HepG2 (cell line): ENCODE measurements at regions not wholly inside any gene's neighbourhood (a gene's known extent, or its start where the extent isn't known, plus 50 kb on each side); places are given as distances from the start of the nearest gene placed in this dataset.
A peak's percentile ranks its signal among the peaks of the same experiment; 100 is the strongest.

ENCODE experiments used
- ATAC-seq: fragments of 200-7000 bp; cut with Tn5 transposase; 3 replicates; pipeline ENCODE4 v1.9.1; 2020; ENCODE audit warnings: mild to moderate bottlenecking, moderate library complexity
- BruUV-seq: library from RNA; stranded (reverse); fragments of 400-500 nt; replicated peaks from 2 replicates; lab custom pipeline; 2021; lab: Mats Ljungman, UMichigan
- CTCF ChIA-PET: fragments of 300-600 bp; formaldehyde crosslinking; extraction: SDS; loops from one replicate; lab custom pipeline; 2021; ENCODE audit warnings: low total read pairs, inconsistent platforms, low intra/inter-chr PET ratio; lab: Yijun Ruan, JAX
- POLR2A ChIA-PET: fragments of 350-600 bp; sonication (Branson Sonifier 250); formaldehyde crosslinking; loops from one replicate; lab custom pipeline; 2020; ENCODE audit warnings: antibody characterized with exemption, inconsistent platforms; lab: Yijun Ruan, JAX
- DNase-seq: peaks from one replicate; pipeline ENCODE4 v3.0.0-alpha.2; 2015; ENCODE audit warnings: low spot score
- FAIRE-seq: peaks from 3 replicates; lab custom pipeline; 2011; peaks lifted over from hg19 to GRCh38; lab: Jason Lieb, UNC
- H2AFZ ChIP-seq: one replicate; pipeline ENCODE4 v1.6.1; 2011; ENCODE audit warnings: low read length, inconsistent platforms
- H3K27ac ChIP-seq: fragments of 300-600 bp; 3 replicates; pipeline ENCODE4 v1.8.0; 2011; ENCODE audit warnings: mixed run types, mild to moderate bottlenecking, mixed read lengths, low read length, inconsistent platforms; ENCODE audit not compliant: insufficient read depth; ENCODE audit errors: extremely low read length
- H3K27me3 ChIP-seq, 2 experiments: fragments of 200-600 bp in 1 of 2; 2 replicates in 1 of 2; 3 replicates in 1 of 2; pipeline versions ENCODE4 v1.6.0 to v1.8.0; 2011; ENCODE audit warnings: low read length in 2 of 2, mild to moderate bottlenecking in 2 of 2, moderate library complexity in 2 of 2, inconsistent platforms in 1 of 2; ENCODE audit not compliant: insufficient read depth in 2 of 2, control insufficient read depth in 1 of 2
- H3K36me3 ChIP-seq, 2 experiments: fragments of 200-600 bp in 1 of 2; replicated peaks in 1 of 2; 2 replicates in 1 of 2; 3 replicates in 1 of 2; pipeline versions ENCODE4 v1.5.1 to v1.8.0; 2011; ENCODE audit warnings: low read length in 2 of 2, inconsistent platforms in 1 of 2; ENCODE audit not compliant: insufficient read depth in 2 of 2, control insufficient read depth in 1 of 2
- H3K4me1 ChIP-seq: 2 replicates; pipeline ENCODE4 v1.5.1; 2012; ENCODE audit warnings: low read length, inconsistent platforms; ENCODE audit not compliant: insufficient read depth
- H3K4me2 ChIP-seq: 2 replicates; pipeline ENCODE4 v1.6.0; 2011; ENCODE audit warnings: low read depth, low read length, inconsistent platforms
- H3K4me3 ChIP-seq, 3 experiments: fragments of 200-600 bp in 1 of 3; sonication (generic), shearing (Covaris generic) in 1 of 3; replicated peaks in 1 of 3; 2 replicates each; pipeline ENCODE4 v1.5.1; 2011 to 2016; ENCODE audit warnings: low read length in 3 of 3, inconsistent platforms in 2 of 3, low read depth in 2 of 3, mild to moderate bottlenecking in 2 of 3, control low read depth in 1 of 3, mixed read lengths in 1 of 3; ENCODE audit not compliant: insufficient read depth in 1 of 3
- H3K79me2 ChIP-seq: one replicate; pipeline ENCODE4 v1.6.1; 2011; ENCODE audit warnings: low read length, inconsistent platforms; ENCODE audit not compliant: insufficient read depth
- H3K9ac ChIP-seq: 2 replicates; pipeline ENCODE4 v1.6.0; 2011; ENCODE audit warnings: mild to moderate bottlenecking, low read depth, low read length, inconsistent platforms; ENCODE audit not compliant: insufficient read depth
- H3K9me3 ChIP-seq: 2 replicates; pipeline ENCODE4 v1.5.1; 2012; ENCODE audit warnings: mild to moderate bottlenecking, low read length
- H4K20me1 ChIP-seq: 2 replicates; pipeline ENCODE4 v1.6.0; 2011; ENCODE audit warnings: inconsistent platforms, mild to moderate bottlenecking, low read length, moderate library complexity; ENCODE audit not compliant: insufficient read depth
- WGBS: methylation state at CpG from one replicate; pipeline ENCODE4 v1.1.6; 2017; ENCODE audit warnings: low lambda C conversion rate; 5-methylcytosine and 5-hydroxymethylcytosine counted together
- in situ Hi-C: cut with HindIII; loops from 2 replicates; pipeline ENCODE4 v1.10.0; 2017; ENCODE audit warnings: low pct_unique_long_range_greater_than_20kb; ENCODE audit not compliant: extremely low pct_ligation_motif_present
- intact Hi-C: fragments of 100-400 bp; cut with micrococcal nuclease; formaldehyde crosslinking; loops from one replicate; pipeline ENCODE4 v1.10.0; 2022; ENCODE audit not compliant: unreplicated experiment
- TF ChIP-seq, protein P1 (sequence below): sonication (generic); formaldehyde crosslinking; IDR thresholded peaks from 2 replicates; pipeline ENCODE4 v1.4.0; 2020; ENCODE audit warnings: low read depth, missing genetic modification reagents
- TF ChIP-seq, protein P2 (sequence below): sonication (generic); formaldehyde crosslinking; IDR thresholded peaks from 2 replicates; pipeline ENCODE4 v1.4.0; 2020; ENCODE audit warnings: missing genetic modification reagents, borderline replicate concordance

DNA sequence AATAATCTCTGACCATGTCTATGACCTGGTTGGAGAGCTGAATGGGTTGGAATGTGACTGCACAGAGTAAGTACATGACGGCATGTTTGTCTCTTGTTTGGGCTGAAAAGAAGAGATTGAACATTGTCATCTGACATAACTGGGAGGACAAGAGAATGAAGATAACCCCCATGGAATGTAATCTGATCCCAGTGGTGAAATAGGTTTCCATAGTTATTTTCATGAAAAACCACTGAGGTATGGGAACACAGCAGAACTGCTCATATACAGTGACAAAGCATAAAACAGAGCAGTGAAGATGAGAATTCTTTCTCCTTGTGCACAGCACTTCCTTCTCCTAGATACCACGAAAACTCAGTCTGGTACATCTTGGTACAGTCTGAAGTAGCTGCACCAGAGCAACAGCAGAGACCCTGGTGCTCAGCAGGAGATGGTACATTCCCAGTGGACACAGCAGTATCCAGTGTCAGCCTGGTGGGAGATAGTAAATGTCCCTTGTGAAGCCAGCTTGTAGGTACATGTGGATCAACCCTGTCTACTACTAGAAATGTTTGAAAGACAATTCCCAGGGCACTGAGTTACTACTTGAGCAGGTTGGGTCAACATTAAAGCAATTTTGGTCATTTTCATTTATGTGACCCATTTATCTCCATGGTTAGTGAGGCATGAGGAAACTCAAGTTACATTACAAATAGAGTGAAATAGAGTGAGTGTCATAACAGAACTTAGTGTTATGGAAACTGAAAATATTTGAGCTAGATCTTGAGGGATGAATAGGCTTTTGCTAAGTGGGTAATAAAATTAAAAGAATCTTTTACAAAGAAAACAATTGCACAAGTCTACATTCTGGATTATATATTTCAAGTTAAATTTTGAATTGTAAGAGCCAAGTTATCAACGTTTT, 178.3 kb downstream of the SUCNR1 start:
- FAIRE-seq (no peak), DNase-seq (peak; percentile 5), ATAC-seq (peak; percentile 71)
- intact Hi-C loops: no loop called here
- Histone ChIP-seq H3K79me2 (no peaks in the 10 kb centered on the region), H3K4me3 (no peak overlapping the region), H3K4me2 (no peak overlapping the region), H3K9me3 (no peaks in the 10 kb centered on the region), H3K4me1 (peaks cover 13% of the 10 kb centered on the region), H3K27ac (no peak overlapping the region), H3K9ac (no peak overlapping the region), H4K20me1 (no peaks in the 10 kb centered on the region), H3K27me3 (no peaks in the 10 kb centered on the region), H3K36me3 (no peaks in the 10 kb centered on the region), H2AFZ (no peak overlapping the region)
- ChIA-PET CTCF (no interaction called here), POLR2A (no interaction called here)
- no TSS peak for BruUV-seq
- 0% methylated on average over 3 of the region's 3 CpGs for WGBS
- in situ Hi-C loops: no loop called here
- TF ChIP-seq, protein P1, sequence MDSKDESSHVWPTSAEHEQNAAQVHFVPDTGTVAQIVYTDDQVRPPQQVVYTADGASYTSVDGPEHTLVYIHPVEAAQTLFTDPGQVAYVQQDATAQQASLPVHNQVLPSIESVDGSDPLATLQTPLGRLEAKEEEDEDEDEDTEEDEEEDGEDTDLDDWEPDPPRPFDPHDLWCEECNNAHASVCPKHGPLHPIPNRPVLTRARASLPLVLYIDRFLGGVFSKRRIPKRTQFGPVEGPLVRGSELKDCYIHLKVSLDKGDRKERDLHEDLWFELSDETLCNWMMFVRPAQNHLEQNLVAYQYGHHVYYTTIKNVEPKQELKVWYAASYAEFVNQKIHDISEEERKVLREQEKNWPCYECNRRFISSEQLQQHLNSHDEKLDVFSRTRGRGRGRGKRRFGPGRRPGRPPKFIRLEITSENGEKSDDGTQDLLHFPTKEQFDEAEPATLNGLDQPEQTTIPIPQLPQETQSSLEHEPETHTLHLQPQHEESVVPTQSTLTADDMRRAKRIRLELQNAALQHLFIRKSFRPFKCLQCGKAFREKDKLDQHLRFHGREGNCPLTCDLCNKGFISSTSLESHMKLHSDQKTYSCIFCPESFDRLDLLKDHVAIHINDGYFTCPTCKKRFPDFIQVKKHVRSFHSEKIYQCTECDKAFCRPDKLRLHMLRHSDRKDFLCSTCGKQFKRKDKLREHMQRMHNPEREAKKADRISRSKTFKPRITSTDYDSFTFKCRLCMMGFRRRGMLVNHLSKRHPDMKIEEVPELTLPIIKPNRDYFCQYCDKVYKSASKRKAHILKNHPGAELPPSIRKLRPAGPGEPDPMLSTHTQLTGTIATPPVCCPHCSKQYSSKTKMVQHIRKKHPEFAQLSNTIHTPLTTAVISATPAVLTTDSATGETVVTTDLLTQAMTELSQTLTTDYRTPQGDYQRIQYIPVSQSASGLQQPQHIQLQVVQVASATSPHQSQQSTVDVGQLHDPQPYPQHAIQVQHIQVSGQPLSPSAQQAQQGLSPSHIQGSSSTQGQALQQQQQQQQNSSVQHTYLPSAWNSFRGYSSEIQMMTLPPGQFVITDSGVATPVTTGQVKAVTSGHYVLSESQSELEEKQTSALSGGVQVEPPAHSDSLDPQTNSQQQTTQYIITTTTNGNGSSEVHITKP (CRISPR knock-in tag): peak; percentile 91
- TF ChIP-seq, protein P2, sequence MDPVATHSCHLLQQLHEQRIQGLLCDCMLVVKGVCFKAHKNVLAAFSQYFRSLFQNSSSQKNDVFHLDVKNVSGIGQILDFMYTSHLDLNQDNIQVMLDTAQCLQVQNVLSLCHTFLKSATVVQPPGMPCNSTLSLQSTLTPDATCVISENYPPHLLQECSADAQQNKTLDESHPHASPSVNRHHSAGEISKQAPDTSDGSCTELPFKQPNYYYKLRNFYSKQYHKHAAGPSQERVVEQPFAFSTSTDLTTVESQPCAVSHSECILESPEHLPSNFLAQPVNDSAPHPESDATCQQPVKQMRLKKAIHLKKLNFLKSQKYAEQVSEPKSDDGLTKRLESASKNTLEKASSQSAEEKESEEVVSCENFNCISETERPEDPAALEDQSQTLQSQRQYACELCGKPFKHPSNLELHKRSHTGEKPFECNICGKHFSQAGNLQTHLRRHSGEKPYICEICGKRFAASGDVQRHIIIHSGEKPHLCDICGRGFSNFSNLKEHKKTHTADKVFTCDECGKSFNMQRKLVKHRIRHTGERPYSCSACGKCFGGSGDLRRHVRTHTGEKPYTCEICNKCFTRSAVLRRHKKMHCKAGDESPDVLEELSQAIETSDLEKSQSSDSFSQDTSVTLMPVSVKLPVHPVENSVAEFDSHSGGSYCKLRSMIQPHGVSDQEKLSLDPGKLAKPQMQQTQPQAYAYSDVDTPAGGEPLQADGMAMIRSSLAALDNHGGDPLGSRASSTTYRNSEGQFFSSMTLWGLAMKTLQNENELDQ (CRISPR knock-in tag): no peak
